PC-9 (cell line): ENCODE measurements at regions not wholly inside any gene's neighbourhood (a gene's known extent, or its start where the extent isn't known, plus 50 kb on each side); places are given as distances from the start of the nearest gene placed in this dataset.
"Not testable (repeated sequence)": the region's sequence is repeated elsewhere in the genome, so short reads cannot be mapped to it uniquely, and the experiment has no call there.

Source experiments
- BruUV-seq: library from RNA; stranded (reverse); fragments of 400-500 nt; replicated peaks from 2 replicates; lab custom pipeline; 2021; lab: Mats Ljungman, UMichigan
- CTCF ChIA-PET: fragments of 300-600 bp; sonication (Branson Sonifier 250); formaldehyde crosslinking; loops from one replicate; lab custom pipeline; 2022; ENCODE audit warnings: antibody characterized with exemption; lab: Charles Lee
- POLR2A ChIA-PET: fragments of 300-600 bp; sonication (Branson Sonifier 250); formaldehyde crosslinking; loops from one replicate; lab custom pipeline; 2022; ENCODE audit warnings: antibody characterized with exemption; ENCODE audit not compliant: unreplicated experiment; lab: Charles Lee
- DNase-seq, 2 experiments: peaks; one replicate each; pipeline versions ENCODE4 v3.0.0 to v3.0.0-alpha.2; 2015 to 2022; ENCODE audit warnings: mixed read lengths in 1 of 2
- H2AFZ ChIP-seq: fragments of 200-600 bp; sonication (generic); 2 replicates; pipeline ENCODE4 v1.8.1; 2017; ENCODE audit warnings: antibody characterized with exemption
- H3F3A ChIP-seq: fragments of 200-600 bp; sonication (generic); 2 replicates; pipeline ENCODE4 v1.8.1; 2017; ENCODE audit warnings: antibody characterized with exemption, mild to moderate bottlenecking, low read depth; ENCODE audit not compliant: insufficient read depth
- H3K27ac ChIP-seq: fragments of 200-600 bp; sonication (generic); 2 replicates; pipeline ENCODE4 v1.6.1; 2016; ENCODE audit warnings: mixed run types
- H3K27me3 ChIP-seq: fragments of 200-600 bp; sonication (generic); 2 replicates; pipeline ENCODE4 v1.6.1; 2016; ENCODE audit warnings: low read depth, mixed run types; ENCODE audit not compliant: insufficient read depth
- H3K36me3 ChIP-seq: fragments of 200-600 bp; sonication (generic); 2 replicates; pipeline ENCODE4 v1.6.1; 2016; ENCODE audit warnings: low read depth, mixed run types
- H3K4me1 ChIP-seq: fragments of 200-600 bp; sonication (generic); replicated peaks from 2 replicates; pipeline ENCODE4 v1.6.1; 2016; ENCODE audit warnings: mixed run types; ENCODE audit not compliant: insufficient read depth
- H3K4me2 ChIP-seq: fragments of 200-600 bp; sonication (generic); 2 replicates; pipeline ENCODE4 v1.6.1; 2017; ENCODE audit warnings: mixed run types
- H3K4me3 ChIP-seq: fragments of 200-600 bp; sonication (generic); 2 replicates; pipeline ENCODE4 v1.6.1; 2016; ENCODE audit warnings: mixed run types
- H3K79me2 ChIP-seq: fragments of 200-600 bp; sonication (generic); 2 replicates; pipeline ENCODE4 v1.6.1; 2017; ENCODE audit warnings: low read depth, mixed run types
- H3K9me2 ChIP-seq: fragments of 200-600 bp; sonication (generic); 2 replicates; pipeline ENCODE4 v1.8.1; 2017; ENCODE audit warnings: mild to moderate bottlenecking; ENCODE audit not compliant: insufficient read depth
- H3K9me3 ChIP-seq: fragments of 200-600 bp; sonication (generic); 2 replicates; pipeline ENCODE4 v1.8.1; 2016; ENCODE audit warnings: low read depth; ENCODE audit not compliant: insufficient read depth
- H4K20me1 ChIP-seq: fragments of 200-600 bp; sonication (generic); 2 replicates; pipeline ENCODE4 v1.8.1; 2017; ENCODE audit not compliant: insufficient read depth
- intact Hi-C: fragments of 100-400 bp; cut with micrococcal nuclease; formaldehyde crosslinking; loops from one replicate; pipeline ENCODE4 v1.10.0; 2022; ENCODE audit not compliant: unreplicated experiment

DNA sequence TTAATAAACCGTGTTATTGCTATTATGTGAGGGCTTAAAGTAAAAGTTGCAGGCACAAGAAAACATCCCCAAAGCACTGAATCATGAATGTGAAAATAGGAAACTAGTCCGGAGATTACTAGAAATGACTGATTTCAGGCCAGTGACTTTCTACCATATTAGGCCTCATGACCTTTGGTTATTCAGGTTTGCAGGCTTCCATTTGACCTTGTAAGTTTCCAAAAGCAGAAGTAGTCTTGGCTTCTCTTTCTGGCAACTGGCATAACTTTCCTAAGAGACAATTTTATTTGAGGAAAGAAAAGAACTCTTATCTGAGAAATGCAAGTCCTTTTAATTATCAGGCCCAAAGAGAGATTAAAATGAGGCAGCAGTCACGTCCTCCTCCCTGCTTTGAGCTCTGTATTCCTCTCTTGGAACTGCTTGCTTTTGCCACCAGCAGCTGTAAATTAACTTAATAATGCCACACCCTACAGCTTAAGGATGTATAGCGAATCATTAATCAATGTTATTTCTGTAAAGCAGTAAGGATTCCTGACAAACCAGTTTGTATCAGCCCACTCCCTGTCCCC is 225.0 kb upstream of the FAM240B start:
- H3K36me3 ChIP-seq, POLR2A ChIA-PET: not testable (repeated sequence)

DNA sequence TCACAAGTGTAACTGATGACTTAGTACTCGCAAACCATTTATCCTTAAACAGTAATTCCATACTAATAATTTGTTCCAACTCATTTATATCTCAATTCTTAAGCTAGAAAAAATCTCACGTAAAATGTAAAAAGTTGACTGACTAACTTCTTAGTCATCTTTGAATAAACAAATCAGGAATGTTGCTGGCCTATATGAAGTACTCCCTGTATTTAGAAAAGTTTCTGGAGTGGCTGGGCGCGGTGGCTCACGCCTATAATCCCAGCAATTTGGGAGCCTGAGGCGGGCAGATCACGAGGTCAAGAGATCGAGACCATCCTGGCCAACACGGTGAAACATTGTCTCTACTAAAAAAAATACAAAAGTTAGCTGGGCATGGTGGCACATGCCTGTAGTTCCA is 220.6 kb upstream of the FAM240B start:
- DNase-seq, intact Hi-C loops, H3F3A ChIP-seq, H3K79me2 ChIP-seq, H3K4me2 ChIP-seq, H3K27ac ChIP-seq, H3K36me3 ChIP-seq, H3K9me2 ChIP-seq, H2AFZ ChIP-seq, H4K20me1 ChIP-seq, CTCF ChIA-PET, H3K4me1 ChIP-seq, H3K4me3 ChIP-seq, BruUV-seq, H3K27me3 ChIP-seq, POLR2A ChIA-PET, H3K9me3 ChIP-seq: not testable (repeated sequence)

More for the DNA sequence above, 225.0 kb upstream of the FAM240B start:
- H3K9me2 ChIP-seq, H3K4me3 ChIP-seq, H4K20me1 ChIP-seq, intact Hi-C loops, H3F3A ChIP-seq, BruUV-seq, H2AFZ ChIP-seq, CTCF ChIA-PET, H3K9me3 ChIP-seq, DNase-seq, H3K27me3 ChIP-seq, H3K4me1 ChIP-seq, H3K4me2 ChIP-seq, H3K27ac ChIP-seq, H3K79me2 ChIP-seq: not testable (repeated sequence)

GRCh38 chr9:38938637-38939036 is 218.7 kb upstream of the FAM240B start:
- H3K4me2 ChIP-seq, BruUV-seq, H3K4me3 ChIP-seq, DNase-seq, POLR2A ChIA-PET, H3K9me2 ChIP-seq, intact Hi-C loops, H3K27me3 ChIP-seq, H3K79me2 ChIP-seq, H3K9me3 ChIP-seq, H3K36me3 ChIP-seq, H3K4me1 ChIP-seq, H2AFZ ChIP-seq, H3K27ac ChIP-seq, H3F3A ChIP-seq, H4K20me1 ChIP-seq, CTCF ChIA-PET: not testable (repeated sequence)

- CTCF ChIA-PET, POLR2A ChIA-PET, H3K4me2 ChIP-seq, H4K20me1 ChIP-seq, DNase-seq, H3K36me3 ChIP-seq, H2AFZ ChIP-seq, H3K27ac ChIP-seq, H3K4me1 ChIP-seq, intact Hi-C loops, H3F3A ChIP-seq, H3K9me3 ChIP-seq, H3K4me3 ChIP-seq, H3K27me3 ChIP-seq, H3K79me2 ChIP-seq, BruUV-seq, H3K9me2 ChIP-seq: not testable (repeated sequence)
Observed at GRCh38 chr9:38927970-38928369, 208.0 kb upstream of the FAM240B start.

- H3F3A ChIP-seq, H3K4me3 ChIP-seq, H3K79me2 ChIP-seq, H2AFZ ChIP-seq, H3K36me3 ChIP-seq, H3K9me3 ChIP-seq, BruUV-seq, H4K20me1 ChIP-seq, H3K27ac ChIP-seq, POLR2A ChIA-PET, CTCF ChIA-PET, H3K4me2 ChIP-seq, DNase-seq, H3K4me1 ChIP-seq, H3K27me3 ChIP-seq, intact Hi-C loops, H3K9me2 ChIP-seq: not testable (repeated sequence)
Observed at GRCh38 chr9:38926565-38926964, 206.6 kb upstream of the FAM240B start.

DNA sequence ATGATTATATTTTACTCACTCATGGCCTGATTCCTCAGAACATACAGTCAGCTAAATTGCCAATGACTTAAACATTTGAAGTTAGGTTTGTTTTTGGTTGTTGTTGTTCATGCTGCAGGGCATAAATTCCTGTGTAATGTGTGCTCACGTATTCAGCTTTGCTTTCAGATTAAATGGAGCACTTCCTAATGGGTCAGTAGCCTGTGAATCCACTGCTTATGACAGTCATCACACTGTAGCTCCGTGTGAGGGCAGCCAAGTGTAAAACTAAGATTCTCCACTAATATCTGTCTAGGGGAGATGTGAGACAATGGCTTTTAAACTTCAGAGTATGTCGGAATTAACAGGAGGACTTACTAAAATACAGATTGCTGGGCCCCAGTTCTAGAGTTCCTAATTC is 201.3 kb upstream of the FAM240B start:
- H3K27me3 ChIP-seq, H3K4me1 ChIP-seq, intact Hi-C loops, H3F3A ChIP-seq, H3K4me2 ChIP-seq, H3K9me3 ChIP-seq, DNase-seq, POLR2A ChIA-PET, H3K36me3 ChIP-seq, BruUV-seq, H3K79me2 ChIP-seq, CTCF ChIA-PET, H2AFZ ChIP-seq, H3K27ac ChIP-seq, H4K20me1 ChIP-seq, H3K4me3 ChIP-seq, H3K9me2 ChIP-seq: not testable (repeated sequence)

DNA sequence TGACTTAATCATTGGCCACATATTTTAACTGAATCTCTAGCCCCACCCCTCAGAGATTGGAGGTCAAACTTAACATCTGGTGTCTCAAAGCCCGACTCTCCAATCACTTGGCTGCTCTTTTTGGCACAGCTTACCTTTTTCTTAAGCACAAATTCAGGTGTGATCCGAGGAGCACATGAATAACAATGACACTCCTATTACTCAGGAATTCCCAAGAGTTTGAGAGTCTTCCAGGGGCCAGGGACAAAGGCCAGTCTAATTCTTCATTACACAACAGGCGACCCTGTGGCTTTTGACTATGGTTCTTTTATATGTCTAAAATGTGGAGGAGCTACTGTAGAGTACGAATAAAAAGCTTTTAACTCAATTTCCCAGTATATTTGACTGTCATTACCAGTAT is 190.7 kb upstream of the FAM240B start:
- H3K4me1 ChIP-seq, POLR2A ChIA-PET, H3K4me2 ChIP-seq, intact Hi-C loops, H3K27me3 ChIP-seq, DNase-seq, BruUV-seq, H3K9me3 ChIP-seq, H3K36me3 ChIP-seq, H4K20me1 ChIP-seq, H3K4me3 ChIP-seq, H3K27ac ChIP-seq, H3K9me2 ChIP-seq, H3K79me2 ChIP-seq, H3F3A ChIP-seq, H2AFZ ChIP-seq, CTCF ChIA-PET: not testable (repeated sequence)
